ENCODE measurements at regions not wholly inside any gene's neighbourhood (a gene's known extent, or its start where the extent isn't known, plus 50 kb on each side); places are given as distances from the start of the nearest gene placed in this dataset.

GRCh38 chr6:166750108-166750793 lies 123.2 kb upstream of the RPS6KA2 start:
- DNase-seq: no peak

- DNase-seq: no peak
Observed at GRCh38 chr6:166749666-166750065, 122.6 kb upstream of the RPS6KA2 start.

GRCh38 chr6:166747644-166748595 lies 120.9 kb upstream of the RPS6KA2 start:
- no peak for DNase-seq

- DNase-seq: no peak
Observed at GRCh38 chr6:166745801-166746668, 119.0 kb upstream of the RPS6KA2 start.

GRCh38 chr6:166744223-166745134 lies 117.4 kb upstream of the RPS6KA2 start:
- DNase-seq: no peak

GRCh38 chr6:166743406-166744222 lies 116.6 kb upstream of the RPS6KA2 start:
- no peak for DNase-seq

GRCh38 chr6:166742981-166743380 lies 115.9 kb upstream of the RPS6KA2 start:
- no peak for DNase-seq

GRCh38 chr6:166739976-166740318 lies 112.9 kb upstream of the RPS6KA2 start:
- no peak for DNase-seq

- DNase-seq: no peak
Observed at GRCh38 chr6:166739117-166739975, 112.3 kb upstream of the RPS6KA2 start.

GRCh38 chr6:166738386-166739116 lies 111.5 kb upstream of the RPS6KA2 start:
- DNase-seq: no peak

- DNase-seq: no peak
Observed at GRCh38 chr6:166737261-166737660, 110.2 kb upstream of the RPS6KA2 start.

GRCh38 chr6:166736634-166737033 lies 109.6 kb upstream of the RPS6KA2 start:
- DNase-seq: peak; percentile 61

- no peak for DNase-seq
Observed at GRCh38 chr6:166733900-166734299, 106.8 kb upstream of the RPS6KA2 start.

GRCh38 chr6:166729658-166730057 lies 102.6 kb upstream of the RPS6KA2 start:
- no peak for DNase-seq

GRCh38 chr6:166728884-166729530 lies 102.0 kb upstream of the RPS6KA2 start:
- no peak for DNase-seq

GRCh38 chr6:166726201-166726600 lies 99.2 kb upstream of the RPS6KA2 start:
- DNase-seq: no peak

GRCh38 chr6:166725571-166725970 lies 98.5 kb upstream of the RPS6KA2 start:
- no peak for DNase-seq

- peak; percentile 45 for DNase-seq
Observed at GRCh38 chr6:166724576-166724975, 97.5 kb upstream of the RPS6KA2 start.

- DNase-seq: no peak
Observed at GRCh38 chr6:166722785-166723184, 95.7 kb upstream of the RPS6KA2 start.
